Activated CD4-positive, alpha-beta T cell treated with anti-CD3 and anti-CD28 coated beads, Interleukin-2, amount 50 U/mL, for 24 hours (primary cell): ENCODE measurements at regions not wholly inside any gene's neighbourhood (a gene's known extent, or its start where the extent isn't known, plus 50 kb on each side); places are given as distances from the start of the nearest gene placed in this dataset.
A peak's percentile ranks its signal among the peaks of the same experiment; 100 is the strongest.

Experiments used
- DNase-seq, 2 donors: peaks; one replicate each; pipeline ENCODE4 v3.0.0-alpha.2; 2020; ENCODE audit warnings: low read depth in 1 of 2, low spot score in 1 of 2

- DNase-seq: no peak
These were observed 147.0 kb downstream of the FGF9 start for GRCh38 chr13:21817878-21818277.

DNA sequence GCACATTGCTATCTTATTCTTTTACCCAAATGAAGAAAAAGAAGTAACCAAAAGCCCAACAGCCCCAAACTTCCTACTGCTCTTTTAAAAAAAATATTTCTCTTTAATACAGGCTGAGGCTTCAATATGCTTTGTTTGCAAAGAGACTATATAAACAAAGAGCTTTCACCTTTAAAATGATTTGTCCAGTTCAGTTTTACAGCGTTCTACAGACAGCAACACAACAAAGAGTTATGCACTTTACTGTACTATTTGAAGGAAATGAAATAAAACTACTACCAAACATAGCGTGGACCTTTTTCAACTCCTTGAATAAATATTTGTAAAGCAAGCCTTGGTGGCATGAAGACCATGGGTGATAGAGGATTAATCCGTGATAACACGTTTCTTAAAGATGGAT, 151.2 kb downstream of the FGF9 start:
- no peak for DNase-seq

GRCh38 chr13:21823416-21823815, 152.5 kb downstream of the FGF9 start:
- DNase-seq: no peak

DNA sequence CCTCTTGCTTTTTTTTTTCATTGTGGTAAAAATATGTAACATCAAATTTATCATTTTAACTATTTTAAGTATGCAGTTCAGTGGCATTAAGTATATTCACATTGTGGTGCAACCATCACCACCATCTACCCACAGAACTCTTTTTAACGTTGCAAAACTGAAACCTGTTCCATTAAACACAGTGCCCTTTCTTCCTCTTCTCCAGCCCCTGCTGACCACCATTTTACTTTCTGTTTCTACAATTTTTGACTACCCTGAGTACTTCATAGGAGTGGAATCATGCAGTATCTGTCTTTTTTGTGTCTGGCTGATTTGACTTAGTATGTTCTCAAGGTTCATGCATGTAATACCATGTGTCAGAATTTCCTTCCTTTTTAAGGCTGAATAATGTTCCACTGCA, 153.1 kb downstream of the FGF9 start:
- DNase-seq: no peak

DNA sequence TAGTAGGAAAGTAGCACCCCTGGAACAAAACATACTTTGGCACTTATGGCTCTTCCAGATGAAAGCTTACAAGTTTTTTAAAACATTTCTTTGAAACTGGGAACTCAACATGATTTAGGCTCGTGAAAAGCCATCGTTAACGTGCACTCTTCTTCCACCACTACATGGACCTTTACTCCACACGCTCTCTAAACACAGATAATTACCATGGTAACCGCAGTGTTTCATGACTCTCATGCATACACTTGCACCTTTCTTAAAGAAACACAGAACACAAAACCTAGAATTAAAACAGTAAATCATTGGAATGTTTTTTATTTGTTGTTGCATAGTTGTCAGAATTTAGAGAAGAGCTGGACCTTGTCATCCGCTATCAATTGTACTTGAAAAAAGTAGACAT, 154.3 kb downstream of the FGF9 start:
- no peak for DNase-seq

GRCh38 chr13:21825801-21826200, 154.9 kb downstream of the FGF9 start:
- no peak for DNase-seq

DNA sequence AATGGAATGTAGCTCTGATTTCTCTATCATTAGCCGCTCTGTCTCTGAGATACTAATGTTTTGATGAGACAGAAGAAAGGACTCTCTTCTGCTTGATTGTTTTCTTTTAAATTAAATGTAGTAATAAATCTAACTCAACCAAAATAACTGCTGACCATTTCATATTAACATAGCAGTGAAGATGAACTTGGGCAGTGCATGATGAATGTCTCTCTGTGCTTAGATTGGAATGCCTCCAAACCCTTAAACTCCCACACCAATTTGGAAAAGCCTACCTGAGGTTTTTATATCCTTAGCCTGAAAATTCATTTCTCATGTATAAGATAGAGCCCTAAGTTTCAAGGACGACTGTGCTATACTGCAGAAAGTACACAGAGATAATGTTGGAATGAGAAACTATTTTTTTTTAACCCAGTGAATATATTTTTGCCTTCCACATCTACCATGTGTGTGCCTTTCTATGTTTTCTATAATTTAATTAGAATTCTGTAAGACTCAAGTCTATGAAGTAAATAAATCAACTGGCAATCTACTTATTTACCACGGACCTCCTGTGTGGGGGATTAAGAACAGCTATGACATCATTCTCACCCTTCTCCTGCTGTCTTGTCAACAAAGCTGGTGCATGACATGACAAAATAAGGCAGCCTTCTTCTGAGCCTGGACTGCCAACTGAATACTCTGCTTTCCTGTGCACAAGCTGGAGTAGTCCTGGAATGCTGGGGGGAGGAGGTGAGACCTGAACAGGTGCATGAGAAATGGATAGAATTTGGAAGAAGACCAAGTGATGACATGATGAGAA, 155.5 kb downstream of the FGF9 start:
- DNase-seq: no peak

GRCh38 chr13:21831654-21832324, 160.9 kb downstream of the FGF9 start:
- no peak for DNase-seq

GRCh38 chr13:21833921-21834320, 163.0 kb downstream of the FGF9 start:
- DNase-seq: no peak

DNA sequence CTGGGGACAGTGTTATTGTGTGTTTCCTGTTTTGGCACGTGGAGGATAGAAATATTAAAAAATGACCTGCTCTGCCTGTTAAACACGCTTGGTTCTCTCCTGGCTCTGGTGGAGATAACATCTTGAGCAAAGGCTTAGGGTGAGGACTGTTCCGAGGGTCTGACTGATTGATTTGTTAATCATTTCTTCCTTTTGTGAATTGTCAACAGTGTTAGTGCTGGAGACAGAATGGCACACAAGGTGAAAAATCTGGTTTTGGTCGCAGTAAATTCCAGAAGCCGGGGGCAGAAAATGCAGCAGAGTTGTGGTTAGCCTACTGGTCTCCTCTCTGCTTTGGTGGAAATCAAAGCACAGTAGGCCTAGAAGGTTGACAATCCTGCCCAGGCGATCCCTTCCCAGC, 163.6 kb downstream of the FGF9 start:
- DNase-seq: no peak

- no peak for DNase-seq
These were observed 166.4 kb downstream of the FGF9 start for GRCh38 chr13:21837288-21837687.

- no peak for DNase-seq
These were observed 167.1 kb downstream of the FGF9 start for GRCh38 chr13:21837841-21838551.

GRCh38 chr13:21846605-21847004, 175.7 kb downstream of the FGF9 start:
- DNase-seq: no peak

GRCh38 chr13:21849323-21849722, 178.4 kb downstream of the FGF9 start:
- DNase-seq: peak in 1 of 2 donors; percentile 4

GRCh38 chr13:21850013-21851006, 179.4 kb downstream of the FGF9 start:
- no peak for DNase-seq

- DNase-seq: no peak
These were observed 181.2 kb downstream of the FGF9 start for GRCh38 chr13:21852043-21852442.

GRCh38 chr13:21853779-21854178, 182.9 kb downstream of the FGF9 start:
- DNase-seq: no peak

DNA sequence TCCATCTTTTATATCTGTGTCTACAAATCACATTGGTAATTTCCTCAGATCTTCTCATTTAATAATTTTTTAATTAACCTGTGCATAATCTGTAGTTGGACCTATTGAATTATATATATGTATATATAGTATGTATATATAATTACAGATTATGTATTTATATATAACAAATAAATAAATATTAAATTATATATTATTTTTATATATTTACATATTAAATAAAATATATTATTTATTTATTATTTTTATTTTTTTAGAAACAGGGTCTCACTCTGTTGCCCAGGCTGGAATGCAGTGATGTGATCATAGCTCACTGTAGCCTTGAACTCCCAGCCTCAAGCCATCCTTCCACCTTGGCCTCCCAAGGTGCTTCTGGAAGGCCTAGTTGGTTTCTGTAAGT, 197.9 kb downstream of the FGF9 start:
- no peak for DNase-seq

DNA sequence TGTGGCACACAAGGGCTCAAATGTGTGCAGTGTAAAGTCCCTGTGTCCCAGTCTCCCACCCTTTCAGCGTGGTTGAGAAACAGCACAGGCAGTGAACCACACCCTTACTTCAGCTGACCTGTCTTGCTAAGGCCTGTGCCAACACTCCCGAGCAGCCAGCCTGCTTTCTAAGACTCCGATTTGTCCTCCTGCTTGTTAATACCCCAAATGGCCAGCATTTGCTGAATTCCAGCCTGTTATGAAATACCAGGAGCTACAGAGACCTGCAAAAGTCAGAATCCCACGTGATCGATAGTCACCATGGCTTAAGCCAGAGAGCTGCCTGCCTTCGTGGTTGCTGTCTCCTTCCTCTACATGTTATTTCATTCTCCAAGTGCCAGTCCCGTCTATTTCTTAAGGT, 200.5 kb downstream of the FGF9 start:
- no peak for DNase-seq

DNA sequence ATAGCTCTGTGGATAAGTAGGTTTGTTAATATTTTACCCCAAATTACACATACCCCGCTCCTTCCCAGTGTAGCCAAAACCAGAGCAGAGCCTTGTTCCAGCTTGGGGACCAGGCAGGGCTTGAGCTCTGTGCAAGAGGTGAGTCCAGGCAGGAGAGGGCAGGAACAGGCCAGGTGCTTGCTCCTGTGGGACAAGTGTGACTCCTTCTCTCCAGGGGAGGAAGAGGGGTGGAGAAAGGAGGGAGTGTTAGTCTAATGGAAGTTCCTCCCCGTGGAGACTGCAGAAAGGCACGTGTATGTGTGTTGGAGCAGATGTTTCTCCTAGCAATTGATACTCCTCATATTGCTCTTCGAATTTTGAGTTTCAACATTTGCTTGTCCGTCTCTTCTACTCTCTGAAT, 201.0 kb downstream of the FGF9 start:
- no peak for DNase-seq

- DNase-seq: no peak
These were observed 201.9 kb downstream of the FGF9 start for GRCh38 chr13:21872795-21873194.
